GM23338 (cell line): ENCODE measurements at regions not wholly inside any gene's neighbourhood (a gene's known extent, or its start where the extent isn't known, plus 50 kb on each side); places are given as distances from the start of the nearest gene placed in this dataset.

Experiments
- CREB1 ChIP-seq: fragments of 250-450 bp; sonication (Bioruptor Pico); IDR thresholded peaks from 2 replicates; pipeline ENCODE4 v1.5.0; 2020; ENCODE audit warnings: low read depth, mild to moderate bottlenecking, moderate library complexity
- CTCF ChIP-seq, 2 experiments: fragments of 200-600 bp in 1 of 2; sonication (generic) in 1 of 2; conservative IDR thresholded peaks; 2 replicates each; pipeline versions ENCODE4 v1.5.1 to v1.6.1; 2016 to 2017; ENCODE audit warnings: antibody characterized with exemption in 2 of 2, low read depth in 2 of 2, mild to moderate bottlenecking in 2 of 2, moderate library complexity in 1 of 2
- ETS1 ChIP-seq: IDR thresholded peaks from 2 replicates; pipeline ENCODE4 v1.6.1; 2016; ENCODE audit warnings: antibody characterized with exemption
- EZH2 ChIP-seq: fragments of 200-600 bp; sonication (generic); IDR thresholded peaks from one replicate; pipeline ENCODE4 v1.8.0; 2017; ENCODE audit warnings: antibody characterized with exemption, mild to moderate bottlenecking, low read depth; ENCODE audit not compliant: unreplicated experiment
- EZH2phosphoT487 ChIP-seq: fragments of 200-600 bp; sonication (generic); IDR thresholded peaks from one replicate; pipeline ENCODE4 v1.8.1; 2018; ENCODE audit warnings: antibody characterized with exemption; ENCODE audit not compliant: unreplicated experiment
- JUNB ChIP-seq: IDR thresholded peaks from one replicate; pipeline ENCODE4 v1.6.1; 2016; ENCODE audit warnings: antibody characterized with exemption; ENCODE audit not compliant: unreplicated experiment
- NANOG ChIP-seq: IDR thresholded peaks from 2 replicates; pipeline ENCODE4 v1.6.1; 2016; ENCODE audit warnings: antibody characterized with exemption, borderline replicate concordance
- POLR2AphosphoS5 ChIP-seq: IDR thresholded peaks from 2 replicates; pipeline ENCODE4 v1.6.1; 2016; ENCODE audit warnings: antibody characterized with exemption, low read depth
- REST ChIP-seq: IDR thresholded peaks from one replicate; pipeline ENCODE4 v1.6.1; 2018; ENCODE audit warnings: antibody characterized with exemption; ENCODE audit not compliant: unreplicated experiment
- STAT1 ChIP-seq: IDR thresholded peaks from one replicate; pipeline ENCODE4 v1.6.1; 2016; ENCODE audit warnings: antibody characterized with exemption; ENCODE audit not compliant: unreplicated experiment
- ZNF331 ChIP-seq: fragments of 250-450 bp; sonication (Bioruptor Pico); IDR thresholded peaks from 2 replicates; pipeline ENCODE4 v1.5.0; 2020; ENCODE audit warnings: low read depth, mild to moderate bottlenecking, moderate library complexity

- TF ChIP-seq REST (no peak), CTCF (conservative IDR thresholded peaks at IDR 0.05; ENCODE audit: low read depth in 2 of 2) (no peak), ETS1 (no peak), EZH2 (no peak), POLR2AphosphoS5 (no peak), EZH2phosphoT487 (no peak), JUNB (no peak), NANOG (no peak), ZNF331 (CRISPR knock-in tag) (no peak), CREB1 (CRISPR knock-in tag) (no peak), STAT1 (no peak)
Measured at GRCh38 chr6:44739181-44739580, 351.7 kb downstream of the CDC5L start.
